Dermis microvascular lymphatic vessel endothelial cell (primary cell): ENCODE measurements at regions not wholly inside any gene's neighbourhood (a gene's known extent, or its start where the extent isn't known, plus 50 kb on each side); places are given as distances from the start of the nearest gene placed in this dataset.
A peak's percentile ranks its signal among the peaks of the same experiment; 100 is the strongest.

Experiments used
- DNase-seq, 2 donors: peaks; one replicate each; pipeline versions ENCODE4 v3.0.0 to v3.0.0-alpha.2; 2010; ENCODE audit warnings: low read depth in 2 of 2

DNA sequence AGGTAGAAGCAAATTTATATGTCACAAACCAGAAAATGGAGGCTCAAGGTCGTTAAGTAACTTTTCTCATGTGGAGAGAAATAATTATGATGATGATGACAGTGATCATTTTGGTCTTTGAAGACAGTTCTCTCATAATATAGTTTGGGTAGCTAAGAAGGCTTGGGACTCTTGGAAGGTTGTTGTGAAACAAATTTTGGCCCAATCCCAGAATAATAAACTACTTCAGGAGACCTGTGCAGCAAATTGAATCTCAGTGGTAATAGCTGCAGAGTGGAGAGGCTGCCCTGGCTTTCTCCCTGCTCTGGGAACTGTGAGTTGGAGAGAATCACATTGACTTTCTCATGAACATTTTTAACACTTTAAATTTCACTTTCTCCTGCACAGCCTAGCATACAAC, 217.2 kb upstream of the BOD1L1 start:
- DNase-seq = no peak

DNA sequence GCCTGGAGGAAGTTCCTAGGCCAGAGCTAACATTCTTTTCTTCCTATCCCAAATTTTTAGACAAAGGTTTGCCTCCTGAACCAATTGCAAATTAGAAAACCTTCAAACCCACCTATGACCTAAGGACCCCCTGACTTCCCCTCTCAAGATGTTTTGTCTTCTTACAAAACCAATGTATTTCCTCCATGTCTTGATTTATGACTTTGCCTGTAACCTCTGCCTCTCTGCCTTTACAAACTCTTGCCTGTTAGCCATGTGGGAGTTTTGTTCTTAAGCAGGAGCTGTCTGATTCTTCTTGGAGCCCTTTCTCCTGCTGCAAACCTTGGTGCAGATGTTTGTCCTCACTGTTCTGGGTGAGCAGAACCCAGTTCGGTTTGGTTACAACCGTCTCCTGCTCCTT, 222.3 kb upstream of the BOD1L1 start:
- DNase-seq = peak in 1 of 2 donors; percentile 21

DNA sequence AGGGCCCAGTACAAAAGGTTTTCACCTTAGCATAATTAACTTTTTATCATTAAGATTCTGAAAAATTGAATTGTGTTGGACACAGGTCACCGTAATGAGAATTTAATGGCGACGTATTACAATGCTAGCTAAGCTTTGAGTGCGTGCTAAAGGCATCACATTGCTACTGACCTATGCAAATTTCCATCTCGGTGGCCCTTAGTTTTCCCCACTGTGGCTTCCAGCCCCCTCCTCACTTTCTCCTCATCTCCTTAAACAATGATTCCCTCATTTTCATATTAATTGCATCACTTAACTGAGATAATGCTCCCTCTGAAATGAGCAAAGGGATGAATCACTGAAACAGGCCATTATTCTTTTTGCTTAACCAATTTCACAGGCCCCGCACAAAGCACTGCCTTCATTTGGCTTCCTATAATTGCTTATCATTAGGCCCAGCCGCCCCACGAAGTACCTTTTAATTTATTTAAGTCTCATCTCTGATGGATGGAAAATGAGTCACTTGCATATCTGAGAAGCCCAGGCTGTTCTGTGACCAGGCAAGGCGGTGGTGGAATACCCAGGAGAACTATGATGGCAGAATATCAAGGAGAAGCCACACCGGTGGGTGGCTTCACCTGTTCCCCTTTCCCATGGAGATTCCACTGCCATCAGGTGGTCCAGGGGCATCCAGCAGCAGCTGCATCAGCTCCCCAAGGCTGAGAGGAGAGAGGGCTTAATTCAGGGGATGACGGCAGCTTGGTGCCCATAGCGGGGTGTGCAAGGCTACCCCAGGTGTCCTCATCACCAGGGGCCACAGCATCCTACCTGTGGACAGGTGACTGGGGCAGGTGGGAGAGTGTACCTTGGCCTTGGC, 223.8 kb upstream of the BOD1L1 start:
- DNase-seq = no peak

DNA sequence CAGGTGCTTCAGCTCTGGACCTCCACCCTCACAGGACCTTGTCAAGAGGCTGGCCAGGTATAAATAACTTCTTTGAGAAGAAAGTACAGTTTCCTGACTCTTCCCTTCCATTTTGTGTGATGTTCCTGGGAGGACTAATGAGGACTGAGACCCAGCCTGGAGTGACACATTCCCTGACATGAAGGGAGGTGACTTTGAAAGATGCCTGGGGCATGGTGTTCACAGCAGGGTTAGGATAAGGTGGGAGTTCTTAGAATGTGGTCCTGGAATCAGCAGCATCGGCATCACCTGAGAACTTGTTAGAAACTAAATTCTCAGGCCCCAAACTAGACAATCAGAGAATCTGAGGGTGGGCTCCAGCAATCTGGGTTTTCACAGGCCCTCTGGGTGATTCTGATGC, 224.9 kb upstream of the BOD1L1 start:
- DNase-seq = no peak

DNA sequence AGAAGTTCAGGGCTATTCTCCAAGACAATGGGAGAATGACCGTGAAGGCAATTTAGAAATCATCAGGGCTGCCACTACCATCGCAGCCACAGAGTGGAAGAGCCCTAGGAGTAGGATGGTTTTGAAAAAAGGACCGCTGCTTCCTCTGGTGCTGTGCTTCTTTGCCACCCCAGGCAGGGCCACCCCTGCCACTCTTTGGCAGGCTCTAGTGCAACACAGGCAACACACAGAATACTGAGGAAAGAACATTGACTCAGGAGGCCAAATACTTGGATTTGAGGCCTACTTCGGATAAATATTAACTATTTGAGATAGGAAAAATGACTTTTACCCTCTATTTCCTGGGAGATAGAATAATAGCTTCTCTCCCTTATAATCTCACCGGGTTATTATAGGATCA, 228.9 kb upstream of the BOD1L1 start:
- DNase-seq = no peak

DNA sequence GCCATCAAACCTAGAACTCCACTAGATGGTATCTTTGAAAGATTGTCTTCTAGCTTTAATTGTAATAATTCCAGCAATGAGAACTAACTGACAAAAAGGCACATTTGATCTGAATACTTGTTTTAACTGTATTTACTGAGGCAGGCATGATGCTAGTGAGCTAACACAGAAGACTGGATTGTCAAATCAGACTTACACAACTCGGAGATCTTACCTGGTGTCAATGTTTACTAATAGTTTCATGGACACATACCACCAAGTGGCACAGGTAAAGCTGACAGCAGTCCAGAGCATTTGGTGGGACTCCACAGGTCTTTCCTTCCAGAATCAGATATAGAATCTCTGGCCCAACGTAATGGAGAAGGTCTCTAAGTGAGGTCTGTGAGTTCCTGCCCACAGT, 229.9 kb upstream of the BOD1L1 start:
- DNase-seq = no peak

DNA sequence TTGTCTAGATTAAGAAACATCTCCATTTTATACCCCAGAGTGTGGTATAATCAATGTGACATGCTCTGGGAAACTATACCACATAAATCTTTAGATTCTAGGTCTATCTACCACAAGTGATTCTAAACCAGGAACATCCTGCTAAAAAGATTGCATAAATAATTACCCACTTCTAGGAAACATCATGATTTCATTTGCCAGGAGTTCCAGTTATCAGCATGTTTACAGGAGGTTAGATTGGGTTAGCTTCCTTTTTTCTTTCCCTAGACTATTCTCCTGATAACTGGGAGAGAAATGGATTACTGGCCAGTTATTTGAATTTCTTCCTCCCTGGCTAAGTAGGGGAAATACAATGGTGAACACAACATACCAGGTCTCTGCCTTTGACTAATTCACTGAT, 230.3 kb upstream of the BOD1L1 start:
- DNase-seq = no peak

DNA sequence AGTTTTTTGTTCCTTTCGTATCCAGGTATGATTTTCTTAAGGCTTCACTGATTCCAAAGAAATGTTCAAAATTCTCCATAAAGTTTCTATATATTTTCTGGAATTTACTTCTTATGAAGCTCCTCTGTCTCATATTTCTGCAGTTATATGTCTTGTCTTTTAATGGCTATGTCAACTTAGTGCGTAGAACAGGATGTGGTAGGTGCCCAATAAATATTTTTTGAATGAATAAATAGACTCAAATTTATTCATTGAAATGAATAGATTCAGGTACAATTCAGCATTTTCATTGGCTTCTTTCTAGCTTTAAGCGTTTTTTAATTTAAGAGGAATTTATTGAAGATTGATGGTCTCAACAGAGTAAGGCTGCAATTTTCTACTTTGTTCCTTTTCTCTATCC, 231.9 kb upstream of the BOD1L1 start:
- no peak for DNase-seq

DNA sequence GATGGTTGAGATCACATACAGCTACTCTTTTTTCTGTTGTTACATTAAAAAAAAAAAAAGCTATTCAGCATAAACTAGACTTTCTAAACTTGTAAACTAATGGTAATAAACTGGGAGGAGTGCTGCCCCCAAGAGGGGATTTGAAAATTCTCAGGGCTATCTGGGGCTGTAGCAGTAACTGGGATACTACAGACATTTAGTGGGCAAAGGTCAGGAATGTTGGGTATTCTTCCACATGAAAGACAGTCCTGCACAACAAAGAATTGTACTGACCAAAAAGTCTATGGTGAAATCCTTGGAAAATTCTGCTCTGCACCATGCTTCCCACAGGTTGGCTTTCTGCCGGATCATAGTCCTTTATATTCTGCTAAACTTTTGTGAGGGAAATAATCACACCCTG, 232.6 kb upstream of the BOD1L1 start:
- peak; percentile 15 to 16 for DNase-seq

DNA sequence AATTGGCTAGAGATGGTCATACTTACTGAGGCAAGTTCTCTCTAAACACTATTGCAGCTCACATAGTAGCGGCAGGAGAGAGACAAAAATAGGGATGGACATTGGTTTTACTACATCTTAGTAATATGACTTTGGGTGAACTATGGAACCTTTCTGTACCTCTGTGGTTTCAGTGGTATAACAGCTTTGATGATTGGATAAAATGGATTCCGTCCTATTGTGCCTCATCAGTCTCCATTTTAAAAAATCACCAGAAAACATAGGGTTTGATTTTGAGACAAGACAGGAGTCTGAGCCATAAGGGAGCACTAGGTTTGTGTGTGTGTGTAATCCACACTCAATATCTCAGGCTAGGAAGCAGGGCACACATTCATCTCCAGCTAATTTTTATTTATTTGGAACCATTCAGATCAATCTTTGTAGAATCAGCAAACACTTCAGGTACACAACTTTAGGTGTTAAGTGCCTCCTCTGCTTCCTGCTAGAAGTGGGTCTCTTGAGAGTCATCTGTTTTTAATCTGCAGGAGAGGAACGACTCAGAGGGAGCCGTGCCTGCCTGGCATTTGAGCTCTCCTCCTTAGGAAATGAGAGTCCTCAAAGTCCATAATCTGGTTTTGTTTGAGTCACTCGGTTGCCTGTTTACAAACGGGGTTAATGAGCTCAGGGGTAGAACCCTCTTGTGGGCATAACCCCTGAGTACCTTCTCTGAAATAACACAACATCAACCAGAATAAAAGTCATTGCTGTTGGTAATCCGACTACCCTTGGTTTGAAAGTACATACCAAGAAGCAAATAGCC, 238.5 kb upstream of the BOD1L1 start:
- no peak for DNase-seq

DNA sequence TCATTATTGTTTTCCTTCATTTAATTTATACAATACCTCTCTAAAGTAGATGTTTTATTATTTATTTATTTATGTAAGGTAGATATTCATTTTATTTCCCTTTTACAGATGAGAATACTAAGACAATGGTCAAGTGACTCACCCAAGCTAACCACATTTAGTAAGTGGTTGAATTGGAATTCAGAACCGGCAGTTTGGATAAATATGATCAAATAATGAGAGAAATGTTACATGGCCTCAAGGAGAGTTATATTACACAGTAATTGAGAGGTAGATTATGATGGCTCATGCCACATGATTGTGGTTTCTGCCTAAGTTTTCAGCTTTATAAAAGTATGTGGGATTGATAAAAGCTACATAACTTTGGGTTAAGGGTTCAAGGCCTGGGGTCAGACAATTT, 239.4 kb upstream of the BOD1L1 start:
- no peak for DNase-seq

DNA sequence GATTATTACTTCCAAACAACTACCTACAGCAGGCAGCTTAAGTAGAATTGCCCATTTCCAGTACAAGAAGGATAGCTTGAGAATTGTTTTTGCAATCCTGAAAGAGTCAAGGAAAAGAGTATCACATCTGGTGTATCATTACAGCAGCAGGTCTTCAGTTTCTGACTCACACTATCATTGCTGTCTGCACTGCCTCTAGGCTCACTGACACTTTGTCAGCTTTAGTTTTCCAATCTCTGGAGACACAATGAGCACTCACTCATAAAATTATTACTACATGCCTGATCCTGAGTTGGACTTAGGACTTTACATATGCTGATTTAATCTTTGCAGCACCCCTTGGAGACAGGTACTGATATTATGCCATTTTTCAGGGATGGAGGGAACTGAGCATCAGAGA, 244.6 kb upstream of the BOD1L1 start:
- DNase-seq = no peak

DNA sequence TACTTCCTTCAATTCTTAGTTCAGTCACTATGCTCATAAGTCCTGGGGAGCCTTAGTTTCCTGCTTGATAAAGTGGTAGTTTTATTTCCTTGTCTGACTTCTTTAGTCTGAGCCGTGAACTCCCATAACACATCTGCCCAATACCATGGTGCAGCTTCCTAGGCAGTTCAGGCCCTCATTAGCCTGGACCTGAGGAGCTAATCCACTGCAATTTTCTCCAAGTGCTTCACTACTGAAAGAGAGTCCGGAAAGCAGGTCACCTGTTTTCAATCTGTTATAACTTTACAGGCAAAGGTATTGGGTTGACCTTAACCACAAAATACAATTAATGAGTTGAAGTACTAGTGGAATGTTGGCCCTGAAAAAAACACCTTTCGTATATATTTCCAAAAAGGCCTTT, 245.4 kb upstream of the BOD1L1 start:
- no peak for DNase-seq

DNA sequence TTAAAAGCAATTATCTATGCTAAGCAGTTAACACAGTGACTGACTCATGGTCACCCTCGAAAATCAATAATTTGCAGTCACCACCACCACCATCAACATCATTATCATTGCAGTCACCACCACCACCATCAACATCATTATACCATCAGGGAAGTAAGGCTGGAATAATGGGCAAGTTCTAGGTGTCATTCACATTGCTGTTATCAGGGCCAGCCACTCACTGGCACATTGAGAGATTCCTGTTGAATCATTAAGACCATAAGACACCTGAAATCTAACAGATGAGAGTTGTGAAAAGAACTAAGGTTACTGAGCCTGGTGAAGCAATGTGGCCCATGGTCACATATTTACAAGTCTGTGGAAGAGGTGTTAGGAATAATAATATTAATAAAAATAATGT, 247.7 kb upstream of the BOD1L1 start:
- DNase-seq = no peak

DNA sequence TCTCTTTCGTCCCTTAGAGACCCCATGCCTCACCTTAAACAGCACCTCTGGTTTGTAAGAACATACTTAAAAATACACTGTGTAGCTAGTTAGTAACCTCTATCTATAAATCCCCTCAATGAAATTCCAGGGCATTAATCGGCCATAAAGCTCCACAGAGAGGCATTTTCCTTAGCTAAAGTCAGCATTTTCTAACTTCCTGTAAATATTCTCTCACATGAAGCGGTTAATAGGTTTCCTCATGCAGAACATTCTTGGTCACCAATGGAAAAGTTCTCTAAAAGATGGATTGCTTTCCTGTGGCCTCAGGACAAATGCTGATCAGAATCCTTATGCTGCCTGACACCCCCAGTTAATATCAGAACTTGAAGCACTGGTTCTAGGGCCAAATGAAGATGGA, 248.6 kb upstream of the BOD1L1 start:
- DNase-seq = no peak

DNA sequence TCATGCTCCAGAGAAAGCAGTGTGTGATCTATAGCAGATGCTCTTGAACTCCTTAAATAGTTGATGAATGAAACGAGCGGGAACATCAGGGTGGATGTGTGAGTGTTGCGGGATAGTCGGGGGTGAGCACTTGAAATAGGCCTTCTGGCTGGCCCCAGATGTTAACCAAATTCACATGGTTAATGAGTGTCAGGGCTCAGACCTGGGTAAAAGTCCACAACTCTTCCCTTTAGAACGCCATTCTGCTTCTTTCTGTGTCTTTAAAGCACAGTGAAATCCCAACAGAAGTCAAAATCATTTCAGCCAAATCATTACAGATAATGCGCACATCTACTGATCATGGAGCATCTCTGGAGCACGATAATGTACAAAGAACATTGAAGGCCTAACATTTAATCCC, 249.4 kb upstream of the BOD1L1 start:
- no peak for DNase-seq

DNA sequence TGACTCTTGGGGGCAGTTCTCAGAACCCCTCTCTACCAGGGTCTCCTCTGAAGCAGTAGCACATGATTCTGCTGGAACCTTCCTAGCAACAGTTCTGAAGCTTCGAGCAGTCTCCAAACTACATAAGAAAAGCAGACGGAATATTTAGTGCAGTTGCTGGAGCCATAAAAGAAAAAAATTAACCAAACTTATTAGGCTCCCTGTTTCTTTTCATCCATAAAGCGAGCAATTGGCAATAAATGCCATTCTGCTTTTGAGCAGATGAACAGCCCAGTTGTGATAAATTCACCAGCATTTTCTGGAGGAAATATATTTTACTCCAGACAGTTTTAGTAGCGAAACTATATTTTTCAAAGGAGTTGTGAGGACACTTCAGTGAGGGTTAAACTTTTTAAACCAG, 250.1 kb upstream of the BOD1L1 start:
- no peak for DNase-seq

DNA sequence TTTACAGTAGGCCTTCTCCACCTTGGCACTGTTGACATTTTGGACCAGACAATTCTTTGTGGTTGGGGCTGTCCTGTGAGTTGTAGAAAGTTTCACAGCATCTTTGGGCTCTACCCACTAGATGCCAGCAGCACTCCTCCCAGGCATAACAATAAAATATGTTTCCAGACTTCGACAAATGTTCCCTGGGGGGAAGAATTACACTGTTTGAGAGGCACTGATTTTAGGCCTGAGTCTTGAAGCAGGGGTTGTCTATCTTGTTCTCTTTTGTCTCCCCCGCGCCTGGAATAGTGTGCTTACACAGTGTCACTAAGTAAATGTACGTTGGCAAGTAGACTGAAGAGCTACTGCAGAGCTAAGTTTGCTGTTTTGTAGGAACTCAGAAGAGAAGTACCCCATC, 254.4 kb upstream of the BOD1L1 start:
- DNase-seq = no peak

DNA sequence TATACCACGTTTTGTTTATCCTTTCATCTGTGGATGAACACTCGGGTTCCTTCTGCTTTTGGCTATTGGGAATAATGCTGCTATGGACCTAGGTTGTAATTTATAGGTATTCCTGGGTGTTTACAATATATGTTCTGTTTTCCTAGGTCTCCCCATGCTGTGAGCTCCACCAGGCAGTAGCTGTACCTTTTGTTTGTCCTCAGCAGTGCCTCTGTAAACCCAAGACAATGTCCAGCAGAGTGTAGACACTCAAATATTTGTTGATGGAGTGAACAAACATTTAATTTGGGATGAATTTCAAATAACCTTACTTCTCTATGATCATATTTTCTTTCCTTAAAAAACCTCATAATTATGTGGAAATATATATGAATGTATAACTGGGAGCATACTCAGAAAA, 259.5 kb upstream of the BOD1L1 start:
- DNase-seq = no peak

DNA sequence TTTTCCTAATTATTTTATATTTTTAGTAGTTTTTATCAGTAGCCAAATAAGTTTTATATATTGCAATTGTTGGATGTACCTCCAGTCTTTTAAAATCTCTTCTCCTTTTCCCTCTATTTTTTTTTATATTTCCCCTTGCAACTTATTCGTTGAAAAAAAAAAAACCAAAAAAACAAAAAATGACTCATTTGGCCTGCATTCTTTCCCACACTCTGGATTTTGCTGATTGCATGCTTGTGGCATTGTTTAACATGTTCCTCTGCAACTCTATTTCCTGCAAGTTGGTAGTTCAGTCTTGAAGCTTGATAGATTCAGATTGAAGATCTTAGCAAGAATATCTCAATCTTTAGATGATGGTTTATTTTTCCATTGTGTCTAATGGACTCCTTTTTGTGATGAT, 260.6 kb upstream of the BOD1L1 start:
- peak; percentile 57 to 89 for DNase-seq

DNA sequence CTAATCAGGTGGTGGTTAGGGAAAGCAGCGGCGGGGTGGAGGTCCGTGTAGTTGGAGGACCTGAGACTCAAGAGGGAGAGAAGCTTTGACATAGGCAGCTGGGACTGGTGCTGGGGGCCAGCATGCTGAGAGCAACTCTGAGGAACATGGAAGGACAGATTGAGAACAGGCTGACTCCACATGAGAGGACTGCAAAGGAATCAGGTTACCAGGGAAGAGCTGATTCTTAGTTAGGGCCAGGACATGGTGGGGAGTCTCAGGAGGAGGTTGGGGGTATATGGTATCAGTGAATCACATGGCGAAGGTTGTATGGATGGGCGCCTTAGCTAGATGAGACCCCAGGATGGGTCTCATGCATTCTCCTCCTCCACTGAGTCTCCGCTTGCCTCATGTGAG, 264.0 kb upstream of the BOD1L1 start:
- DNase-seq = no peak

DNA sequence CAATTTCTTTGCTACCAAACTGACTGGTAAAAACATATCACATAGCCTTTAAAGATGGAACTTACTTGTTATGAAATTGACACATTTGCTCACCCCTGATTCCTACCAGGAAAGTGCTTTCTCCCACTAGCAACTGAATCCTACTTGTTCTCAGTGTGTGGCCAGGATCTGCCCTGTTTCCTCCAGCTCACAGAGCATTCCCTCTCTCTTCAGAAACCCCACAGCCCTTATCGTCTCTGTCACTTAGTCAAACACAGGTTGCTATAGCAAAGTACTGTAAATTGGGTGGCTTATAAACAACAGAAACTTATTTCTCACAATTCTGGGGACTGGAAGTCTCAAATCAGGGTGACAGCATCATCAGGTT, 265.2 kb upstream of the BOD1L1 start:
- peak in 1 of 2 donors; percentile 12 for DNase-seq

DNA sequence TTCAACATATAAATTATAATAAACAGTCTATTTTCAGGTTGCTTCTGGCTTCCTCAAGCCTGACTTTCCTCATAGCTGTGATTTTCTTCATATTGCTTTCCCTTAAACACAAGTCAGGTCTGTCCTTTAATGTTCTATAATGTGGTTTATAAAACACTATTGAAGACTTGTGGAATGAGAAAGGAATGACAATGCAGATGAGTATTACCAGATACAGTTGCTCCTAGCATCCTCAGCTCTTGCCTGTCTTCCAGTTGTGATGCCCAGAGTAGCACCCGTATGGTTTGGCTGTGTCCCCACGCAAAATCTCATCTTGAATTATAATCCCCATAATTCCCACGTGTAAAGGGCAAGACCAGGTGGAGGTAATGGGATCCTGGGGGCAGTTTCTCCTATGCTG, 265.7 kb upstream of the BOD1L1 start:
- DNase-seq = no peak
